ENCODE measurements at regions not wholly inside any gene's neighbourhood (a gene's known extent, or its start where the extent isn't known, plus 50 kb on each side); places are given as distances from the start of the nearest gene placed in this dataset.
"Not testable (repeated sequence)": the region's sequence is repeated elsewhere in the genome, so short reads cannot be mapped to it uniquely, and the experiment has no call there.

- no peak for DNase-seq (ENCODE audit: low spot score)
- TF ChIP-seq CTCF (IDR thresholded peaks at IDR 0.05; ENCODE audit: extremely low read depth, missing control alignments) = no peak
Measured at GRCh38 chr6:86789779-86790411, 147.4 kb upstream of the HTR1E start.

GRCh38 chr6:86782328-86782727, 155.0 kb upstream of the HTR1E start:
- TF ChIP-seq CTCF (IDR thresholded peaks at IDR 0.05; ENCODE audit: extremely low read depth, missing control alignments) = no peak
- no peak for DNase-seq (ENCODE audit: low spot score)

- TF ChIP-seq CTCF (IDR thresholded peaks at IDR 0.05; ENCODE audit: extremely low read depth, missing control alignments) = no peak
- no peak for DNase-seq (ENCODE audit: low spot score)
Measured at GRCh38 chr6:86780923-86781322, 156.4 kb upstream of the HTR1E start.

GRCh38 chr6:86775893-86776292, 161.4 kb upstream of the HTR1E start:
- no peak for TF ChIP-seq CTCF (IDR thresholded peaks at IDR 0.05; ENCODE audit: extremely low read depth, missing control alignments)
- no peak for DNase-seq (ENCODE audit: low spot score)

GRCh38 chr6:86765211-86765610, 172.1 kb upstream of the HTR1E start:
- TF ChIP-seq CTCF (IDR thresholded peaks at IDR 0.05; ENCODE audit: extremely low read depth, missing control alignments) = no peak
- DNase-seq (ENCODE audit: low spot score) = no peak

- not testable (repeated sequence) for DNase-seq (ENCODE audit: low spot score)
Measured at GRCh38 chr6:86759953-86760352, 177.4 kb upstream of the HTR1E start.

GRCh38 chr6:86756640-86757229, 180.6 kb upstream of the HTR1E start:
- no peak for DNase-seq (ENCODE audit: low spot score)
- no peak for TF ChIP-seq CTCF (IDR thresholded peaks at IDR 0.05; ENCODE audit: extremely low read depth, missing control alignments)

GRCh38 chr6:86744048-86744447, 193.3 kb upstream of the HTR1E start:
- TF ChIP-seq CTCF (IDR thresholded peaks at IDR 0.05; ENCODE audit: extremely low read depth, missing control alignments) = no peak
- DNase-seq (ENCODE audit: low spot score) = no peak

Measured in GM20000 (cell line).